Stomach (tissue), 4 donors: ENCODE measurements at regions not wholly inside any gene's neighbourhood (a gene's known extent, or its start where the extent isn't known, plus 50 kb on each side); places are given as distances from the start of the nearest gene placed in this dataset.

ENCODE experiments used
- POLR2A ChIP-seq, 4 donors: fragments of 450-650 bp; IDR thresholded peaks; one replicate each; pipeline ENCODE4 v1.6.1; 2016; ENCODE audit warnings: antibody characterized with exemption in 4 of 4, control low read depth in 2 of 4, mild to moderate bottlenecking in 1 of 4, moderate library complexity in 1 of 4
- POLR2AphosphoS5 ChIP-seq, 3 donors: sonication (generic); formaldehyde crosslinking; IDR thresholded peaks; one replicate each; pipeline ENCODE4 v1.6.1; 2016; ENCODE audit warnings: antibody characterized with exemption in 3 of 3
- TF ChIP-seq, protein P1 (sequence below), 7 experiments: fragments of 450-650 bp in 4 of 7; fragments of 200-600 bp in 3 of 7; sonication (generic) in 3 of 7; IDR thresholded peaks; one replicate each; pipeline ENCODE4 v1.5.1; 2016 to 2019; ENCODE audit warnings: antibody characterized with exemption in 7 of 7, control low read depth in 2 of 7, mild to moderate bottlenecking in 1 of 7

DNA sequence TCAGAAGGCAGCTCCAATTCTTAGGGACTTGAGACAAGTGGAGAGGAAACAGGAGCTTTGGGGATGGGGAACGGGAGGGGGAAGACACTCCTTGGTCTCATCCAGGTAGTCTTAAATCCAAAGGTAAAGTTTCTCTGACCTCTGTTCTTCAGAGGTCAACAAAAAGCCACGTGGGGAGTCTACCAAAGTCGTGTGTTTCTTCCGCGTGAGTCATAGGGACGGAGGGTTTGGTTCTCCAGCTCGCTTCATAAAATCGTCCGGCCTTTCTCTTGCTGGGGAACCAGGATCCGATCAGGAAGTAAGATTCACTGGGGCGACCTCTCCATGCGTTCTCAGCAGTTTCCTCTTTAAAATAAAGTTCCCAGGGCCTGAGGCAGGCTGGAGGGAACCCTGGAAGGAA, 275.7 kb downstream of the TCERG1L start:
- TF ChIP-seq POLR2A (IDR thresholded peaks at IDR 0.05) (no peak), POLR2AphosphoS5 (IDR thresholded peaks at IDR 0.05) (no peak)
- TF ChIP-seq, protein P1, sequence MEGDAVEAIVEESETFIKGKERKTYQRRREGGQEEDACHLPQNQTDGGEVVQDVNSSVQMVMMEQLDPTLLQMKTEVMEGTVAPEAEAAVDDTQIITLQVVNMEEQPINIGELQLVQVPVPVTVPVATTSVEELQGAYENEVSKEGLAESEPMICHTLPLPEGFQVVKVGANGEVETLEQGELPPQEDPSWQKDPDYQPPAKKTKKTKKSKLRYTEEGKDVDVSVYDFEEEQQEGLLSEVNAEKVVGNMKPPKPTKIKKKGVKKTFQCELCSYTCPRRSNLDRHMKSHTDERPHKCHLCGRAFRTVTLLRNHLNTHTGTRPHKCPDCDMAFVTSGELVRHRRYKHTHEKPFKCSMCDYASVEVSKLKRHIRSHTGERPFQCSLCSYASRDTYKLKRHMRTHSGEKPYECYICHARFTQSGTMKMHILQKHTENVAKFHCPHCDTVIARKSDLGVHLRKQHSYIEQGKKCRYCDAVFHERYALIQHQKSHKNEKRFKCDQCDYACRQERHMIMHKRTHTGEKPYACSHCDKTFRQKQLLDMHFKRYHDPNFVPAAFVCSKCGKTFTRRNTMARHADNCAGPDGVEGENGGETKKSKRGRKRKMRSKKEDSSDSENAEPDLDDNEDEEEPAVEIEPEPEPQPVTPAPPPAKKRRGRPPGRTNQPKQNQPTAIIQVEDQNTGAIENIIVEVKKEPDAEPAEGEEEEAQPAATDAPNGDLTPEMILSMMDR (IDR thresholded peaks at IDR 0.05), result no peak
